H9 (cell line): ENCODE measurements at regions not wholly inside any gene's neighbourhood (a gene's known extent, or its start where the extent isn't known, plus 50 kb on each side); places are given as distances from the start of the nearest gene placed in this dataset.

ENCODE experiments used
- DNase-seq: peaks from one replicate; pipeline ENCODE4 v3.0.0-alpha.2; 2017
- H2AFZ ChIP-seq: one replicate; pipeline ENCODE4 v1.6.1; 2013; ENCODE audit warnings: mild to moderate bottlenecking, low read length, control low read depth, moderate library complexity
- H2AK5ac ChIP-seq: 2 replicates; pipeline ENCODE4 v1.6.1; 2013; ENCODE audit warnings: low read length, control low read depth, mixed read lengths; ENCODE audit not compliant: insufficient read length
- H2BK120ac ChIP-seq: one replicate; pipeline ENCODE4 v1.6.1; 2013; ENCODE audit warnings: low read depth, mild to moderate bottlenecking, low read length, control low read depth, inconsistent platforms; ENCODE audit not compliant: poor library complexity, severe bottlenecking
- H2BK12ac ChIP-seq: 2 replicates; pipeline ENCODE4 v1.6.1; 2013; ENCODE audit warnings: low read length, control low read depth, mixed read lengths, low read depth; ENCODE audit not compliant: insufficient read length
- H2BK15ac ChIP-seq: 2 replicates; pipeline ENCODE4 v1.6.1; 2013; ENCODE audit warnings: low read depth, low read length, control low read depth
- H2BK20ac ChIP-seq: one replicate; pipeline ENCODE4 v1.6.1; 2013; ENCODE audit warnings: low read depth, mild to moderate bottlenecking, low read length, control low read depth, inconsistent platforms; ENCODE audit not compliant: poor library complexity, severe bottlenecking
- H2BK5ac ChIP-seq: 2 replicates; pipeline ENCODE4 v1.6.1; 2013; ENCODE audit warnings: low read length, control low read depth, mixed read lengths; ENCODE audit not compliant: insufficient read length
- H3K14ac ChIP-seq: 2 replicates; pipeline ENCODE4 v1.6.1; 2013; ENCODE audit warnings: low read length, control low read depth; ENCODE audit not compliant: insufficient read depth
- H3K18ac ChIP-seq: 2 replicates; pipeline ENCODE4 v1.6.1; 2013; ENCODE audit warnings: low read depth, mild to moderate bottlenecking, mixed read lengths, low read length, control low read depth; ENCODE audit not compliant: insufficient read length
- H3K23ac ChIP-seq: 2 replicates; pipeline ENCODE4 v1.6.1; 2013; ENCODE audit warnings: low read length, control low read depth, mixed read lengths, low read depth; ENCODE audit not compliant: insufficient read length
- H3K23me2 ChIP-seq: 2 replicates; pipeline ENCODE4 v1.6.1; 2013; ENCODE audit warnings: low read depth, mild to moderate bottlenecking, mixed read lengths, low read length, control low read depth; ENCODE audit not compliant: insufficient read length, poor library complexity, severe bottlenecking
- H3K27ac ChIP-seq: 2 replicates; pipeline ENCODE4 v1.5.1; 2013; ENCODE audit warnings: low read length, control low read depth, mixed read lengths, low read depth; ENCODE audit not compliant: insufficient read length
- H3K27me3 ChIP-seq: 2 replicates; pipeline ENCODE4 v1.6.1; 2013; ENCODE audit warnings: low read length, control low read depth, inconsistent platforms; ENCODE audit not compliant: insufficient read depth
- H3K4ac ChIP-seq: 2 replicates; pipeline ENCODE4 v1.6.1; 2013; ENCODE audit warnings: low read depth, mild to moderate bottlenecking, control low read depth, inconsistent platforms, low read length, moderate library complexity
- H3K4me1 ChIP-seq: 2 replicates; pipeline ENCODE4 v1.6.1; 2013; ENCODE audit warnings: low read length, control low read depth, inconsistent platforms; ENCODE audit not compliant: insufficient read depth
- H3K4me2 ChIP-seq: 2 replicates; pipeline ENCODE4 v1.6.1; 2013; ENCODE audit warnings: low read length, control low read depth, mixed read lengths; ENCODE audit not compliant: insufficient read length, insufficient read depth
- H3K56ac ChIP-seq: 2 replicates; pipeline ENCODE4 v1.6.1; 2013; ENCODE audit warnings: low read depth, mild to moderate bottlenecking, mixed read lengths, low read length, control low read depth; ENCODE audit not compliant: insufficient read length
- H3K79me1 ChIP-seq: 2 replicates; pipeline ENCODE4 v1.6.1; 2013; ENCODE audit warnings: low read depth, mild to moderate bottlenecking, moderate library complexity, low read length, control low read depth, inconsistent platforms; ENCODE audit not compliant: insufficient read depth, poor library complexity, severe bottlenecking
- H3K79me2 ChIP-seq: 2 replicates; pipeline ENCODE4 v1.6.1; 2013; ENCODE audit warnings: low read length, control low read depth, inconsistent platforms; ENCODE audit not compliant: insufficient read depth
- H3K9ac ChIP-seq: 2 replicates; pipeline ENCODE4 v1.6.1; 2013; ENCODE audit warnings: low read length, control low read depth, mixed read lengths; ENCODE audit not compliant: insufficient read length; ENCODE audit errors: extremely low read depth
- H3K9me3 ChIP-seq: one replicate; pipeline ENCODE4 v1.6.1; 2013; ENCODE audit warnings: low read depth, low read length, inconsistent platforms; ENCODE audit not compliant: control insufficient read depth
- H3T11ph ChIP-seq: one replicate; pipeline ENCODE4 v1.6.1; 2013; ENCODE audit warnings: mild to moderate bottlenecking, low read length, control low read depth, inconsistent platforms
- H4K20me1 ChIP-seq: one replicate; pipeline ENCODE4 v1.6.1; 2013; ENCODE audit not compliant: control insufficient read depth, insufficient read length, insufficient read depth
- H4K5ac ChIP-seq: 2 replicates; pipeline ENCODE4 v1.6.1; 2013; ENCODE audit warnings: low read depth, mild to moderate bottlenecking, mixed read lengths, low read length, control low read depth; ENCODE audit not compliant: insufficient read length
- H4K8ac ChIP-seq: replicated peaks from 2 replicates; pipeline ENCODE4 v1.6.1; 2013; ENCODE audit warnings: low read length, control low read depth, mixed read lengths, low read depth; ENCODE audit not compliant: insufficient read length
- H4K91ac ChIP-seq: 2 replicates; pipeline ENCODE4 v1.6.1; 2013; ENCODE audit warnings: low read depth, mild to moderate bottlenecking, moderate library complexity, mixed read lengths, low read length, control low read depth; ENCODE audit not compliant: insufficient read length
- H3K27ac Mint-ChIP-seq, 3 experiments: 2 replicates in 2 of 3; 3 replicates in 1 of 3; pipeline ENCODE4 v1.8.0; 2020 to 2021; ENCODE audit warnings: mixed read lengths in 3 of 3, mild to moderate bottlenecking in 1 of 3, moderate library complexity in 1 of 3
- H3K27me3 Mint-ChIP-seq: 2 replicates; pipeline ENCODE4 v1.8.0; 2021; ENCODE audit warnings: low read depth, mild to moderate bottlenecking, moderate library complexity, mixed read lengths
- H3K36me3 Mint-ChIP-seq, 3 experiments: 2 replicates in 2 of 3; 3 replicates in 1 of 3; pipeline ENCODE4 v1.8.0; 2020 to 2021; ENCODE audit warnings: low read depth in 3 of 3, mixed read lengths in 3 of 3; ENCODE audit not compliant: insufficient read depth in 1 of 3
- H3K4me1 Mint-ChIP-seq, 2 experiments: 2 replicates each; pipeline ENCODE4 v1.8.0; 2020; ENCODE audit warnings: mixed read lengths in 2 of 2
- H3K4me3 Mint-ChIP-seq, 2 experiments: 2 replicates in 1 of 2; 3 replicates in 1 of 2; pipeline ENCODE4 v1.8.0; 2020 to 2021; ENCODE audit warnings: mild to moderate bottlenecking in 2 of 2, mixed read lengths in 2 of 2, moderate library complexity in 1 of 2
- H3K9me3 Mint-ChIP-seq, 2 experiments: 2 replicates in 1 of 2; 3 replicates in 1 of 2; pipeline ENCODE4 v1.8.0; 2020; ENCODE audit warnings: mild to moderate bottlenecking in 2 of 2, mixed read lengths in 2 of 2, moderate library complexity in 1 of 2
- WGBS: extraction: QIAGEN DNeasy Blood & Tissue Kit; methylation state at CpG from one replicate; pipeline ENCODE4 v1.1.7; 2013; ENCODE audit warnings: missing lambda C conversion rate, low lambda C conversion rate, mixed read lengths; ENCODE audit not compliant: insufficient read length; ENCODE audit errors: extremely low coverage; 5-methylcytosine and 5-hydroxymethylcytosine counted together
- TF ChIP-seq, protein P1 (sequence below): fragments of 200-600 bp; sonication (generic); conservative IDR thresholded peaks from 3 replicates; pipeline ENCODE4 v1.8.0; 2021; ENCODE audit warnings: antibody characterized with exemption, mild to moderate bottlenecking

DNA sequence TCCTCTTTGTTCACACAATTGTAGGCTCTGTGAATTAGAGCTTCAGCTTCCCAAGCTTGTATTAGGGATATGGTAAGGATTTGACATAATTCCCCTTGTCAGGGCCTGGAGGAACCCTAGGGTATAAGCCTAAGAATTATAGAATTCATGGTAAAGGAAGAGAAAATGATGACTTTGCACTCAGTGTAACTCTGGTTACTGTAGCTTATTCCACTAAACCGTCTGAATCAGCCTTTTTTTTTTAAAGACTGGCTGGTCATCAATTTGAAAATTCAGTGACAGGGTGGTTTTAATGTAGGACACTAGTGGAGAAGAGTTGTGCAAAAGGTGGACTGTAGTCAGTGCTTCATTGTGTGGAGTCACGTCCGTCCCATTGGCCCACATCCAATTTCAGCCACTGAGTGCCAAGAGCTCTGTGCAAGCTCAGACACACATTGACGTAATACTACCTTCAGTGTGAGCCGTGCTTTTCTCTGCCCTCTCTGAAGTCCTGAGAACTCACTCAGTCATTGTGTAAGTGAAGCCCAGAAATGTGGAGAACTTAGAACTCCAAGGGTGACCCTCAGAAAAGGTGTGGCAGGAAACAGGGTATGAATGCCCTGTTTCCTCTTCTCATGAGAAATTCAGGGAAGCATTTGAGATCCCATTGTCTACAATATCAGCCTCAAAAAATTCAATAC, 449.8 kb downstream of the C4orf33 start:
- H4K91ac ChIP-seq = no peak overlapping the region
- H3K4me1 Mint-ChIP-seq = peaks cover 0 to 4% of the 10 kb centered on the region in 2 experiments; a peak in 2 of 4 replicates
- H3K27ac ChIP-seq = no peak overlapping the region
- no peaks in the 10 kb centered on the region for H3K79me2 ChIP-seq
- H4K5ac ChIP-seq = no peak overlapping the region
- no peak overlapping the region for H2BK15ac ChIP-seq
- no peaks in the 10 kb centered on the region for H3K23me2 ChIP-seq
- whole genome bisulfite sequencing = no CpG with 5 or more reads among the region's 5 CpGs
- no peaks in the 10 kb centered on the region for H3K9me3 ChIP-seq
- H3K4ac ChIP-seq = no peak overlapping the region
- no peak overlapping the region for H2AFZ ChIP-seq
- no peak overlapping the region for H3T11ph ChIP-seq
- H3K4me2 ChIP-seq = no peak overlapping the region
- H3K36me3 Mint-ChIP-seq = no peaks in the 10 kb centered on the region; a peak in 1 of 7 replicates
- H3K56ac ChIP-seq = no peak overlapping the region
- H2BK120ac ChIP-seq = no peak overlapping the region
- H3K23ac ChIP-seq = no peak overlapping the region
- H3K79me1 ChIP-seq = no peaks in the 10 kb centered on the region
- no peak overlapping the region for H3K4me3 Mint-ChIP-seq
- H2AK5ac ChIP-seq = no peak overlapping the region
- no peaks in the 10 kb centered on the region for H4K20me1 ChIP-seq
- no peak overlapping the region for H2BK5ac ChIP-seq
- H3K27me3 Mint-ChIP-seq = no peaks in the 10 kb centered on the region
- H3K27me3 ChIP-seq = no peaks in the 10 kb centered on the region; the same call in 1 of the 2 replicates
- no peaks in the 10 kb centered on the region for H3K9me3 Mint-ChIP-seq
- DNase-seq = no peak
- TF ChIP-seq, protein P1, sequence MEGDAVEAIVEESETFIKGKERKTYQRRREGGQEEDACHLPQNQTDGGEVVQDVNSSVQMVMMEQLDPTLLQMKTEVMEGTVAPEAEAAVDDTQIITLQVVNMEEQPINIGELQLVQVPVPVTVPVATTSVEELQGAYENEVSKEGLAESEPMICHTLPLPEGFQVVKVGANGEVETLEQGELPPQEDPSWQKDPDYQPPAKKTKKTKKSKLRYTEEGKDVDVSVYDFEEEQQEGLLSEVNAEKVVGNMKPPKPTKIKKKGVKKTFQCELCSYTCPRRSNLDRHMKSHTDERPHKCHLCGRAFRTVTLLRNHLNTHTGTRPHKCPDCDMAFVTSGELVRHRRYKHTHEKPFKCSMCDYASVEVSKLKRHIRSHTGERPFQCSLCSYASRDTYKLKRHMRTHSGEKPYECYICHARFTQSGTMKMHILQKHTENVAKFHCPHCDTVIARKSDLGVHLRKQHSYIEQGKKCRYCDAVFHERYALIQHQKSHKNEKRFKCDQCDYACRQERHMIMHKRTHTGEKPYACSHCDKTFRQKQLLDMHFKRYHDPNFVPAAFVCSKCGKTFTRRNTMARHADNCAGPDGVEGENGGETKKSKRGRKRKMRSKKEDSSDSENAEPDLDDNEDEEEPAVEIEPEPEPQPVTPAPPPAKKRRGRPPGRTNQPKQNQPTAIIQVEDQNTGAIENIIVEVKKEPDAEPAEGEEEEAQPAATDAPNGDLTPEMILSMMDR = no peak
- H4K8ac ChIP-seq = no peak overlapping the region
- no peak overlapping the region for H2BK12ac ChIP-seq
- no peak overlapping the region for H3K14ac ChIP-seq
- no peaks in the 10 kb centered on the region for H3K4me1 ChIP-seq
- no peak overlapping the region for H2BK20ac ChIP-seq
- H3K18ac ChIP-seq = no peak overlapping the region
- H3K9ac ChIP-seq = no peak overlapping the region
- peak overlapping the region in 1 of 3 experiments; percentile 61; a peak in 1 of 7 replicates for H3K27ac Mint-ChIP-seq
